H1 (cell line): ENCODE measurements at regions not wholly inside any gene's neighbourhood (a gene's known extent, or its start where the extent isn't known, plus 50 kb on each side); places are given as distances from the start of the nearest gene placed in this dataset.

ENCODE experiments used
- ATF3 ChIP-seq: IDR thresholded peaks from 2 replicates; pipeline ENCODE4 v1.6.1; 2011; ENCODE audit warnings: low read depth, mild to moderate bottlenecking, low read length; ENCODE audit not compliant: insufficient read depth
- CEBPB ChIP-seq: IDR thresholded peaks from 2 replicates; pipeline ENCODE4 v1.6.1; 2012; ENCODE audit warnings: low read depth, low read length
- CHD1 ChIP-seq: IDR thresholded peaks from 2 replicates; pipeline ENCODE4 v1.6.1; 2012; ENCODE audit warnings: low read depth, low read length, improper control_type of control experiment
- CTCF ChIP-seq, 3 experiments: IDR thresholded peaks; 1 replicate in 2 of 3; 2 replicates in 1 of 3; pipeline versions ENCODE4 v1.5.1 to v1.6.1; 2011; ENCODE audit warnings: low read length in 3 of 3, mild to moderate bottlenecking in 3 of 3, inconsistent platforms in 2 of 3, low read depth in 1 of 3, moderate library complexity in 1 of 3; ENCODE audit not compliant: insufficient read depth in 1 of 3; ENCODE audit errors: control extremely low read depth in 1 of 3
- EGR1 ChIP-seq: IDR thresholded peaks from 2 replicates; pipeline ENCODE4 v1.6.1; 2011; ENCODE audit warnings: low read depth, low read length, borderline replicate concordance
- EP300 ChIP-seq, 2 experiments: IDR thresholded peaks; 1 replicate in 1 of 2; 2 replicates in 1 of 2; pipeline ENCODE4 v1.6.1; 2011 to 2012; ENCODE audit warnings: low read depth in 2 of 2, low read length in 2 of 2, mild to moderate bottlenecking in 2 of 2, borderline replicate concordance in 1 of 2, inconsistent platforms in 1 of 2, moderate library complexity in 1 of 2
- EZH2 ChIP-seq: fragments of 200-600 bp; sonication (generic); IDR thresholded peaks from 2 replicates; pipeline ENCODE4 v1.7.1; 2012; ENCODE audit warnings: low read depth, mild to moderate bottlenecking, moderate library complexity, low read length, inconsistent platforms; ENCODE audit not compliant: severe bottlenecking
- HDAC2 ChIP-seq, 2 experiments: fragments of 300-600 bp in 1 of 2; sonication (generic) in 1 of 2; IDR thresholded peaks; 2 replicates each; pipeline ENCODE4 v1.6.1; 2011 to 2012; ENCODE audit warnings: low read depth in 2 of 2, low read length in 2 of 2, mild to moderate bottlenecking in 2 of 2, moderate library complexity in 2 of 2, borderline replicate concordance in 1 of 2, inconsistent platforms in 1 of 2
- MAX ChIP-seq: IDR thresholded peaks from 2 replicates; pipeline ENCODE4 v1.6.1; 2012; ENCODE audit warnings: inconsistent platforms
- POLR2A ChIP-seq, 2 experiments: IDR thresholded peaks; 1 replicate in 1 of 2; 2 replicates in 1 of 2; pipeline ENCODE4 v1.6.1; 2011; ENCODE audit warnings: low read depth in 2 of 2, low read length in 2 of 2, mild to moderate bottlenecking in 2 of 2; ENCODE audit errors: control extremely low read depth in 1 of 2
- RXRA ChIP-seq: IDR thresholded peaks from 2 replicates; pipeline ENCODE4 v1.6.1; 2011; ENCODE audit warnings: low read depth, mild to moderate bottlenecking, low read length, moderate library complexity; ENCODE audit not compliant: insufficient read depth
- SIN3A ChIP-seq, 2 experiments: IDR thresholded peaks in 1 of 2; conservative IDR thresholded peaks in 1 of 2; 2 replicates each; pipeline ENCODE4 v1.6.1; 2011 to 2012; ENCODE audit warnings: low read length in 2 of 2, improper control_type of control experiment in 1 of 2, low read depth in 1 of 2, mild to moderate bottlenecking in 1 of 2
- USF2 ChIP-seq: IDR thresholded peaks from 2 replicates; pipeline ENCODE4 v1.6.1; 2011; ENCODE audit warnings: low read length, improper control_type of control experiment

- TF ChIP-seq CEBPB (no peak), SIN3A (conservative IDR thresholded peaks at IDR 0.05 in 1 of 2, IDR thresholded peaks at IDR 0.05 in 1 of 2; ENCODE audit: low read depth in 1 of 2, low read length in 2 of 2) (no peak), RXRA (no peak), POLR2A (IDR thresholded peaks at IDR 0.05; ENCODE audit: control extremely low read depth in 1 of 2, low read depth in 2 of 2, low read length in 2 of 2) (no peak), MAX (no peak), EZH2 (no peak), CHD1 (no peak), CTCF (IDR thresholded peaks at IDR 0.05; ENCODE audit: control extremely low read depth in 1 of 3, insufficient read depth in 1 of 3, low read depth in 1 of 3, low read length in 3 of 3) (no peak), EP300 (IDR thresholded peaks at IDR 0.05; ENCODE audit: borderline replicate concordance in 1 of 2, low read depth in 2 of 2, low read length in 2 of 2) (no peak), EGR1 (no peak), ATF3 (no peak), HDAC2 (IDR thresholded peaks at IDR 0.05; ENCODE audit: borderline replicate concordance in 1 of 2, low read depth in 2 of 2, low read length in 2 of 2) (no peak), USF2 (no peak)
Measured at GRCh38 chr15:60087561-60087960, 83.5 kb downstream of the FOXB1 start.
